GM12864 (cell line): ENCODE measurements at regions not wholly inside any gene's neighbourhood (a gene's known extent, or its start where the extent isn't known, plus 50 kb on each side); places are given as distances from the start of the nearest gene placed in this dataset.

ENCODE experiments used
- DNase-seq: peaks from one replicate; pipeline ENCODE4 v3.0.0-alpha.2; 2011; ENCODE audit warnings: low read depth
- H3K4me3 ChIP-seq: 2 replicates; pipeline ENCODE4 v1.5.1; 2011; ENCODE audit warnings: mild to moderate bottlenecking, low read depth, low read length, control low read depth
- TF ChIP-seq, protein P1 (sequence below): IDR thresholded peaks from 2 replicates; pipeline ENCODE4 v1.5.1; 2011; ENCODE audit warnings: low read depth, mild to moderate bottlenecking, moderate library complexity, low read length, control low read depth, inconsistent platforms; ENCODE audit errors: missing control alignments

DNA sequence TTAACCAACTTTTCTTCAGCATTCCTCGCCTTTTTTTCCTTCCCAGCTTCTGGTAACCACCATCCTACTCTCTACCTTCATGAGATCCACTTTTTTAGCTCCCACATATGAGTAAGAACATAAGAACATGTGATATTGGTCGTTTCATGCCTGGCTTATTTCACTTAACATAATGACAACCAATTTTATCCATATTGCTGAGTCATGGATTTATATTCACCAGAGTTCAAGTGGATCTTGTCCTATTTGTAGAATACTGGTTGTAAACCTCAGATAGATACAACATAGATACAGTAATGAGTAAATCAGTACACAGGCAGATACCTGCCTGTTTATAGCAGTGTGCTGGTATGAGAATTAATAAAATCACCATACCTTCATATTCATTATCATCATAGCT lies 412.0 kb upstream of the RBMS3 start:
- H3K4me3 ChIP-seq, result no peak overlapping the region
- no peak for DNase-seq
- TF ChIP-seq, protein P1, sequence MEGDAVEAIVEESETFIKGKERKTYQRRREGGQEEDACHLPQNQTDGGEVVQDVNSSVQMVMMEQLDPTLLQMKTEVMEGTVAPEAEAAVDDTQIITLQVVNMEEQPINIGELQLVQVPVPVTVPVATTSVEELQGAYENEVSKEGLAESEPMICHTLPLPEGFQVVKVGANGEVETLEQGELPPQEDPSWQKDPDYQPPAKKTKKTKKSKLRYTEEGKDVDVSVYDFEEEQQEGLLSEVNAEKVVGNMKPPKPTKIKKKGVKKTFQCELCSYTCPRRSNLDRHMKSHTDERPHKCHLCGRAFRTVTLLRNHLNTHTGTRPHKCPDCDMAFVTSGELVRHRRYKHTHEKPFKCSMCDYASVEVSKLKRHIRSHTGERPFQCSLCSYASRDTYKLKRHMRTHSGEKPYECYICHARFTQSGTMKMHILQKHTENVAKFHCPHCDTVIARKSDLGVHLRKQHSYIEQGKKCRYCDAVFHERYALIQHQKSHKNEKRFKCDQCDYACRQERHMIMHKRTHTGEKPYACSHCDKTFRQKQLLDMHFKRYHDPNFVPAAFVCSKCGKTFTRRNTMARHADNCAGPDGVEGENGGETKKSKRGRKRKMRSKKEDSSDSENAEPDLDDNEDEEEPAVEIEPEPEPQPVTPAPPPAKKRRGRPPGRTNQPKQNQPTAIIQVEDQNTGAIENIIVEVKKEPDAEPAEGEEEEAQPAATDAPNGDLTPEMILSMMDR, result no peak

- no peak overlapping the region for H3K4me3 ChIP-seq
- TF ChIP-seq, protein P1, result no peak
- DNase-seq, result no peak
These were observed 403.0 kb upstream of the RBMS3 start for GRCh38 chr3:28877912-28878311.

GRCh38 chr3:28890373-28890772 lies 390.5 kb upstream of the RBMS3 start:
- TF ChIP-seq, protein P1, result no peak
- H3K4me3 ChIP-seq, result no peak overlapping the region

DNA sequence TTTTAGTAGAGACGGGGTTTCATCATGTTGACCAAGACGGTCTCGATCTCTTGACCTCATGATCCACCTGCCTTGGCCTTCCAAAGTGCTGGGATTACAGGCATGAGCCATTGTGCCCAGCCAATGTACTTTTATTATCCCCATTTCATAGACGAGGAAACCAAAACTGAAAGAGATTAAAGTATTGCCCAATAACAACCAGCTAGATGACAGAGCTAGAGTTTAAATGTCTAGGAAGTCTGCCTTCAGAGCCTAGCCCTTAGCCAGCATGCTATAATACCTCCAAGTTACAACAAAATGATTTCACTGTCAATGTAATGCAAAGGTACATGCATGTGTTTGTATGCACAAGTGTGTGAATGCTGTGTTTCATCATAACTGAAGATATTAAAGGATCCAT lies 389.4 kb upstream of the RBMS3 start:
- no peak for DNase-seq
- no peak overlapping the region for H3K4me3 ChIP-seq
- TF ChIP-seq, protein P1, result no peak

More at GRCh38 chr3:28890373-28890772, 390.5 kb upstream of the RBMS3 start:
- DNase-seq, result no peak

- no peak for DNase-seq
These were observed 380.6 kb upstream of the RBMS3 start for GRCh38 chr3:28900301-28900700.

GRCh38 chr3:28901018-28901417 lies 379.9 kb upstream of the RBMS3 start:
- no peak overlapping the region for H3K4me3 ChIP-seq
- DNase-seq, result no peak
- TF ChIP-seq, protein P1, result no peak

More at GRCh38 chr3:28900301-28900700, 380.6 kb upstream of the RBMS3 start:
- no peak overlapping the region for H3K4me3 ChIP-seq
- TF ChIP-seq, protein P1, result no peak

DNA sequence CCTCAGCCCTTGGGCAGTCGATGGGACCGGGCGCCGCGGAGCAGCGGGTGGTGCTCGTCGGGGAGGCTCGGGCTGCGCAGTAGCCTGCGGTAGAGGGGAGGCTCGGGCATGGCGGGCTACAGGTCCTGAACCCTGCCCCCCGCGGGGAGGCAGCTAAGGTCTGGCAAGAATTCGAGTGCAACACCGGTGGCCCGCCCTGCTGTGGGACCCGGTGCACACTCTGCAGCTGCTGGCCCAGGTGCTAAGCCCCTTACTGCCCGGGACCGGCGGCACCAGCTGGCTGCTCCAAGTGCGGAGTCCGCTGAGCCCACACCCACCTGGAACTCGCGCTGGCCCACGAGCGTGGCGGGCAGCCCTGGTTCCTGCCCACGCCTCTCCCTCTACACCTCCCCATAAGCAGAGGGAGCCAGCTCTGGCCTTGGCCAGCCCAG lies 377.7 kb upstream of the RBMS3 start:
- no peak for DNase-seq
- TF ChIP-seq, protein P1, result no peak
- H3K4me3 ChIP-seq, result no peak overlapping the region
